ENCODE measurements at regions not wholly inside any gene's neighbourhood (a gene's known extent, or its start where the extent isn't known, plus 50 kb on each side); places are given as distances from the start of the nearest gene placed in this dataset.

DNA sequence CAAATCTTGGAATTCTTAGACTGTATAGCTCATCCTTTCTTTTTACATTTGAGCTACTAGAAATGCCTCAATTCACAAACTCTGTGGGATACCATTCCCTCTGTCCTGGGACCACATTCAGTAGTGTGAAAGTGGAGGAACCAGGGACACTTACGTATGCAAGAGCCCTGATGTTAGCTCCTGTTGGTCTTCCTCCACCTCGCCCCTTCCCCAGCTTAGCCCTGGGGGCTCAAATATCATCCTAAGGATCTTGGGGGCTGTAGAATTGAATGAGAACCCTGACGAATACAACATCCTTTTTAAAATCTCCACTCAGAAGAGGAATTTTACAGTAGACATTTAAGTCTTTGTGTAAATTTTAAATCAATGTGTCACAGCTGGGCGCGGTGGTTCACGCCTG, 65.2 kb upstream of the RAPH1 start:
- no peak overlapping the region for H3K4me3 Mint-ChIP-seq

DNA sequence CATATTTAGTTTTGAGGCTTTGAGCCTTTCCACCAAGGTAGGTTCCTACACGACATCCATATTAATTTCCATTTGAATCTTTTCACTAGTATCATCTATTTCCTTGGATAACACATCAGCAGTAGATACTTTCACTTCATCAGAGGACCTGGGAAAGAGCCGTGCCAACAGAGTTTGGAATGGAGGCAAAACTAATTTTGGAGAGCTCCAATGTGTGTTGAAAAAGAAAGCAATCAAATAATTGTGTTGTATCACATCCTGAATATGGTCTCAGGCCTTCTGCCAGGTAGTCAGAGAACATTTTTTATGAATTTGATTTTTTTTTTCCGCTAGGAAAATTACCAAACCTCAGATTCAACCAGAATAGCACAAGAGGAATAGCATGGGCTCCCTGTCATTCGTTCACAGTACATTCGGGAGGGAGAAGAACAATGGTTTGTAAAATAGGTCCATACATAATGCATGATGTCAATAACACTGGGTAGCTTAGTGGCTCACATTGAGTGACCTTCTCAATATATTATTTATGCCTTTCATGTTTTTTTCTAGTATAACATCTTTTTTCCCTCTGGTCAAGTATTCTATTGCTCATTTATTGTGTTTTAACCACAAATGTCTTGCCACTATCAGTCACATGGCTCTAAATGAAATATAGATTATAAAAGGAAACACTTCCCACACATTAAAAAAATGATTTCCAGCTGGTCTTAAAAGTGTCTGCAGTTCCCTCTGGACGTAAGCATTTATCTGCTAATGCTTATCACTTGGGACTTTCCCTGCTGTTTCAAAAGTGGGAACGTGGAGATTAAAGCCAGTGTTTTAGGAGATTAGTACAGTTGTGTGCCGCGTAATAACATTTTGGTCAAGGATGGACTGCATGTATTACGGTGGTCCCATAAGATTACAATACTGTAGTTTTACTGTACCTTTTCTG, 68.6 kb upstream of the RAPH1 start:
- TF ChIP-seq, protein P1, sequence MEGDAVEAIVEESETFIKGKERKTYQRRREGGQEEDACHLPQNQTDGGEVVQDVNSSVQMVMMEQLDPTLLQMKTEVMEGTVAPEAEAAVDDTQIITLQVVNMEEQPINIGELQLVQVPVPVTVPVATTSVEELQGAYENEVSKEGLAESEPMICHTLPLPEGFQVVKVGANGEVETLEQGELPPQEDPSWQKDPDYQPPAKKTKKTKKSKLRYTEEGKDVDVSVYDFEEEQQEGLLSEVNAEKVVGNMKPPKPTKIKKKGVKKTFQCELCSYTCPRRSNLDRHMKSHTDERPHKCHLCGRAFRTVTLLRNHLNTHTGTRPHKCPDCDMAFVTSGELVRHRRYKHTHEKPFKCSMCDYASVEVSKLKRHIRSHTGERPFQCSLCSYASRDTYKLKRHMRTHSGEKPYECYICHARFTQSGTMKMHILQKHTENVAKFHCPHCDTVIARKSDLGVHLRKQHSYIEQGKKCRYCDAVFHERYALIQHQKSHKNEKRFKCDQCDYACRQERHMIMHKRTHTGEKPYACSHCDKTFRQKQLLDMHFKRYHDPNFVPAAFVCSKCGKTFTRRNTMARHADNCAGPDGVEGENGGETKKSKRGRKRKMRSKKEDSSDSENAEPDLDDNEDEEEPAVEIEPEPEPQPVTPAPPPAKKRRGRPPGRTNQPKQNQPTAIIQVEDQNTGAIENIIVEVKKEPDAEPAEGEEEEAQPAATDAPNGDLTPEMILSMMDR (conservative IDR thresholded peaks at IDR 0.05), result no peak
- H3K27me3 Mint-ChIP-seq (ENCODE audit: insufficient read depth), result peaks cover 12% of the 10 kb centered on the region
- H3K36me3 ChIP-seq (ENCODE audit: control insufficient read depth, insufficient read depth, low read length), result no peaks in the 10 kb centered on the region

More for the DNA sequence above, 65.2 kb upstream of the RAPH1 start:
- 79 to 83% methylated on average over 4 to 6 of the region's 6 CpGs for WGBS, 2 experiments (ENCODE audit: insufficient coverage in 1 of 2, insufficient read length in 1 of 2)
- Histone ChIP-seq H3K27me3 (ENCODE audit: control insufficient read depth, insufficient read depth, low read length, poor library complexity, severe bottlenecking) (peaks cover 6% of the 10 kb centered on the region), H3K9me3 (ENCODE audit: control insufficient read depth, low read length) (no peaks in the 10 kb centered on the region), H3K4me3 (ENCODE audit: low read length) (no peak overlapping the region), H3K36me3 (ENCODE audit: control insufficient read depth, insufficient read depth, low read length) (no peaks in the 10 kb centered on the region), H3K4me1 (ENCODE audit: control insufficient read depth, insufficient read depth, low read length) (no peaks in the 10 kb centered on the region), H3K9ac (ENCODE audit: extremely low read depth, low read length, poor library complexity, severe bottlenecking) (no peak overlapping the region), H3K27ac (ENCODE audit: low read depth, low read length) (no peak overlapping the region)
- Mint-ChIP-seq H3K4me1 (peaks cover 9% of the 10 kb centered on the region), H3K36me3 (ENCODE audit: low read depth) (no peaks in the 10 kb centered on the region), H3K27me3 (ENCODE audit: insufficient read depth) (peaks cover 15% of the 10 kb centered on the region), H3K9me3 (no peaks in the 10 kb centered on the region), H3K27ac (peak overlapping the region; percentile 75)
- DNase-seq, result peak; percentile 81
- TF ChIP-seq, protein P1 (conservative IDR thresholded peaks at IDR 0.05), result no peak

DNA sequence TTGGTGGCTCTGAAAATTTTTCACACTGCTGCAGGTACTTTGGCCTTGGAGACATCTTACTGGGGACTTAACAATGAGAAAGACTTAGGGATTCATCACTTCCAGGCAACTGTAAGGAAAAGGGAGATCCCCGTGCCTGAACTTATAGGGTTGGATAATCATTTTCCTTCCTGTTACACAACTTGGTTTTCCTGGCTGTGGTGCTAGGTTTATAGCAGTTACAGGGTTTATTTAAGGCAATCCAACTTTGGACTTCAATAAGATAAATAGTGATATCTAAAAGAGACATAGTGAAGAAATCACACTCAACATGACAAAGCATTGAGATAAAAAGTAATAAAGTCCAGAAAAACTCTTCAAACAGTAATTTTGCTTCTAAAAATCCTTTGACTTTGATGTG, 70.2 kb upstream of the RAPH1 start:
- no peaks in the 10 kb centered on the region for H3K36me3 ChIP-seq (ENCODE audit: control insufficient read depth, insufficient read depth, low read length)
- H3K4me3 ChIP-seq (ENCODE audit: low read length), result no peak overlapping the region
- peaks cover 6% of the 10 kb centered on the region for H3K27me3 ChIP-seq (ENCODE audit: control insufficient read depth, insufficient read depth, low read length, poor library complexity, severe bottlenecking)
- H3K9me3 ChIP-seq (ENCODE audit: control insufficient read depth, low read length), result no peaks in the 10 kb centered on the region
- DNase-seq, result no peak
- Mint-ChIP-seq H3K27ac (no peak overlapping the region), H3K36me3 (ENCODE audit: low read depth) (no peaks in the 10 kb centered on the region), H3K4me3 (no peak overlapping the region), H3K9me3 (no peaks in the 10 kb centered on the region), H3K4me1 (peaks cover 7% of the 10 kb centered on the region), H3K27me3 (ENCODE audit: insufficient read depth) (peaks cover 12% of the 10 kb centered on the region)
- TF ChIP-seq, protein P1 (conservative IDR thresholded peaks at IDR 0.05), result no peak
- no peak overlapping the region for H3K27ac ChIP-seq (ENCODE audit: low read depth, low read length)
- no peak overlapping the region for H3K9ac ChIP-seq (ENCODE audit: extremely low read depth, low read length, poor library complexity, severe bottlenecking)
- H3K4me1 ChIP-seq (ENCODE audit: control insufficient read depth, insufficient read depth, low read length), result no peaks in the 10 kb centered on the region
- 92% methylated on average over 1 of the region's 1 CpG; no CpG with 5 or more reads in 1 of the 2 experiments for WGBS, 2 experiments (ENCODE audit: insufficient coverage in 1 of 2, insufficient read length in 1 of 2)

More for the DNA sequence above, 68.6 kb upstream of the RAPH1 start:
- Histone ChIP-seq H3K4me3 (ENCODE audit: low read length) (no peak overlapping the region), H3K4me1 (ENCODE audit: control insufficient read depth, insufficient read depth, low read length) (no peaks in the 10 kb centered on the region), H3K27me3 (ENCODE audit: control insufficient read depth, insufficient read depth, low read length, poor library complexity, severe bottlenecking) (peaks cover 6% of the 10 kb centered on the region), H3K9ac (ENCODE audit: extremely low read depth, low read length, poor library complexity, severe bottlenecking) (no peak overlapping the region), H3K27ac (ENCODE audit: low read depth, low read length) (no peak overlapping the region), H3K9me3 (ENCODE audit: control insufficient read depth, low read length) (no peaks in the 10 kb centered on the region)
- H3K36me3 Mint-ChIP-seq (ENCODE audit: low read depth), result no peaks in the 10 kb centered on the region
- no peak overlapping the region for H3K27ac Mint-ChIP-seq
- 89 to 95% methylated on average over 6 to 10 of the region's 10 CpGs for WGBS, 2 experiments (ENCODE audit: insufficient coverage in 1 of 2, insufficient read length in 1 of 2)
- H3K4me1 Mint-ChIP-seq, result peaks cover 9% of the 10 kb centered on the region
- H3K9me3 Mint-ChIP-seq, result no peaks in the 10 kb centered on the region
- no peak overlapping the region for H3K4me3 Mint-ChIP-seq
- no peak for DNase-seq
